HG03159 (cell line): ENCODE measurements at regions not wholly inside any gene's neighbourhood (a gene's known extent, or its start where the extent isn't known, plus 50 kb on each side); places are given as distances from the start of the nearest gene placed in this dataset.
"Not testable (repeated sequence)": the region's sequence is repeated elsewhere in the genome, so short reads cannot be mapped to it uniquely, and the experiment has no call there.

ENCODE experiments used
- ATAC-seq: cut with Tn5 transposase; IDR thresholded peaks from one replicate; pipeline ENCODE4 v1.9.1; 2021; ENCODE audit warnings: mild to moderate bottlenecking, moderate library complexity; ENCODE audit not compliant: unreplicated experiment

DNA sequence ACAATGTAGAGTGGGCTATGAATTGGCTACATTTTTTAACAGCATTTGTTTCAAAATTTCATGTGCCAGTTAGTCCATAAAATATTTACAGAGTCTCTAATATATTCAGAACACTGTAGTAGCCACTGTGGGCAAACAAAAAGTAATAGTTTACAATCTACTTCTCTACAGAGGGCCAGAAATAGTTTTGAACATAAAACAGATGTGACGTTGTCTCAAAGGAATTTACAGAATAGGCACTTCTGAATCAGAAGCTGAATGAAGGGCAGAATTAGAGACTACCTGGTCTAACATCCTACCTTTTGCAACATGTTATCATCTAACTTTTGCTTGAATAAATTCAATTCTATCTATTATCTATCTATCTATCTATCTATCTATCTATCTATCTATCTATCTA, 811.9 kb upstream of the EPHA5 start:
- ATAC-seq = no peak

DNA sequence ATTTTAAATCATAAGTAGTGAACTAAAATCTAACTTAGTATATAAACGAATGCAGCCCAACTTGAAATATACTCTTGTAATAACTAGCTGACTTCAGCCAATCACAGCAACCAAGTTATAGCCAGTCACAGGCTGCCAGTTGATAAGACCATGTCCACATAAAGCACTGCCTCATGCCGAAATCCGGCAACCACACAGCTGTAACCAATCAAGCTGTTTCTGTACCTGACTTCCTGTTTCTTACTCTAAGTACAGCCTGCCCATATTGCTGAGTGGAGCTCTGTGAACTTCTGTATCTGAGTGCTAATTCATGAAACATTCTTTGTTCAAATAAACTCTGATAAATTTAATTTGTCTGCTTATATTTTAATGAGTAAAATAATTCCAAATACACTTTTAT, 805.3 kb upstream of the EPHA5 start:
- no peak for ATAC-seq

DNA sequence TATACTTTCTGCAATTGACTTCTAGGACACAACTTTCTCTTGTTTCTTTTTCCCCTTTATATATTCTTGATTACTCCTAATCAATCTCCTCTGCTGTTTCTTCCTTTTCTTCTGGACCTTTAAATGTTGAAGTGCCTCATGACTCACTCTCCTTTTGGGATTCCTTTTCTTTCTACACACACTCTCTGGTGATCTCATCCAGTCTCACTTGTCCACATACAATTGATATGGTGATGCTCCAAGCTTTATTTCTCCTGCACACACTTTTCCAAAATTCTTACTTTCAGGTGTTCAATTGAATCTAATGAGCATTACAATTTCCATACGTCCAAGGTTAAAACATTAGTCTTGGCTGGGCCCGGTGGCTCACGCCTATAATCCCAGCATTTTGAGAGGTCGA, 794.8 kb upstream of the EPHA5 start:
- ATAC-seq = no peak

DNA sequence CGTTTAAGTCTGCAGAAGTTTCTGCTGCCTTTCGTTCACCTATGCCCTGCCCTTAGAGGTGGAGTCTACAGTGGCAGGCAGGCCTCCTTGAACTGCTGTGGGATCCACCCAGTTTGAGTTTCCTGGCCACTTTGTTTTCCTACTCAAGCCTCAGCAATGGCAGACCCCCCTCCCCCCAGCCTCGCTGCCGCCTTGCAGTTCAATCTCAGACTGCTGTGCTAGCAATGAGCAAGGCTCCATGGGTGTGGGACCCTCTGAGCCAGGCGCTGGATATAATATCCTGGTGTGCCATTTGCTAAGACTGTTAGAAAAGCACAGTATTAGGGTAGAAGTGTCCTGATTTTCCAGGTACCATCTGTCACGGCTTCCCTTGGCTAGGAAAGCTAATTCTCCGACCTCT, 792.6 kb upstream of the EPHA5 start:
- not testable (repeated sequence) for ATAC-seq

DNA sequence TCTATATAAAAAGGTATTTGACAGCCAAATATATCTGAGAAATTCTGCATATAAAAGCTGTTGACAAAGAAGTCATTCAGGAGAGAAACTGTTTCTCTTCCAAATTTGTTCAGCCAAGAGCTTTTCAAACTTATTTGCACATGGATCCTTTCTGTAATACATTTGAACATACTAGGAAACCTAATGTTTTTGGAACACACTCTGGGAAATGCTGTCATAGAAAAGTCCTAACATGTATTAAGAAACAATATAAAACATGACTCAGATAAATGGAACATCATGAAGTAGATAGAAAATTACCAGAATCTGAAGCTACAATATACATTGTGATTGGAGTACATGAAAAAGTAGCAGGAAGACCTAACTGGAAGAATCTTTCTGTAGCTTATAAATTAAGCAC, 781.5 kb upstream of the EPHA5 start:
- no peak for ATAC-seq

DNA sequence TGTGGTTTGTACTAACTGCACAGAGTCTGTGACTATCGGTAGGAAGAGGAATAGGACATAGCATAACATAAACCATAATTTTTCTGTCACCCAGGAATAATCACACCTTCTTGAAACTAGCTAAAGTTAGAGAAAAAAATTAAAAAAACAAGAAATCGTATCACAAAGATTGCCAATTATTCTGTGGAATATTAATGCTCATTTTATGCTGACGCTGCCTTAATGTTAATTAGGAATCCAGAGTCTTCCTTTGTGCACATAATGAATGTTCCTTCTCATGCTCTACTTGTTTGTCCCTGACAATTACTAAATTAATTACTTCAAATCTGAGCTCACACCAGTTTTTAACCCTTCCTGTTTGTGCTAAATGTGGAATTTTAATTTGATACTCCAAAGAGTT, 772.7 kb upstream of the EPHA5 start:
- no peak for ATAC-seq

DNA sequence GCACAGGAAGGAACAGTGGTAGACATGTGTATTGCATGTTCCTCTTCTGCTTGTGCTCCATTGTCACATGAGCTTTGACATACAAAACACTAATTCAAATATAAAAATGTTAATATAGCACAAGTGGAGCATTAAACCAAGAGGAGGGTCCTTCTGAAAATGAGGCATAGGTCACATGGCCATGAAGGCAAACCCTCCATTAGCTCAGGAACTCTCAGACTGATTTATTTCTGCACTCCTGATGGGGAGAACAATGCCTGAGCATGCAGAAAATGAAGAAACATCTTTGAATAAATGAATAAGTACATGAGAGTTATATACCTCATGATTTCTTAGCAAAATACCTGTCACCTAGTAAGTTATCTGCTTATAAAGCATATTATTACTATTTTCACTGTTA, 769.2 kb upstream of the EPHA5 start:
- ATAC-seq = no peak

DNA sequence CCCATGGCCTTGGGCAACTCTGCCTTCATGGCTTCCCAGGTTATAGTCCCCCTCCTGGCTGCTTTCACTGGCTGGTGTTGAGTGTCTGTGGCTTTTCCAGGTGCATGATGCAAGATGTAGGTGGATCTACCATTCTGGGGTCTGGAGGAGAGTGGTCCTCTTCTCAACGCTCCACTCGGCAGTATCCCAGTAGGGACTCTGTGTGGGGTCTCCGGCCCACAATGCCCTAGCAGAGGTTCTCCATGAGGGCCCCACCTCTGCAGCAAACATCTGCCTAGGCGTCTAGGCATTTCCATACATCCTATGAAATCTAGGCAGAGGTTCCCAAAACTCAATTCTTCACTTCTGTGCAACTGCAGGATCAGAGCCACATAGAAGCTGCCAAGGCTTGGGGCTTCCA, 763.4 kb upstream of the EPHA5 start:
- no peak for ATAC-seq

DNA sequence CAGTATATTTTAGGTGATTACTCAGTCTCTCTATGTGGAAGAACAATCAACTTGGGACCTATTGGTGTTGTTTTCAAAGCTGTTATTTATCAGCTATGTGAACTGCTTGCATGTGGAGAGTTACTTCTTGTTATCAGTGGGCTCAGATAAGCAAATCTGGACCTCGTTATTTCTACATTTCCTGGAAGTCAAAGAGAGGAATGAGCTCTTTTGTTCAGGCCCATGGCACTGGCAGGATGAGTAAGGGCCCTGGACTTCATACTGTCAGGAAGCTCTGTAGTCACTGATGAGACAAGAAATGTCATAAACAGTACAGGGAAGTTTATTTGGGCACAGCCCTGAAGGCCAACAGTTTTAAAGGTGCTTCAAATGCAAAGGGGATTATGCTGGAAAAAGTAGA, 760.6 kb upstream of the EPHA5 start:
- no peak for ATAC-seq

DNA sequence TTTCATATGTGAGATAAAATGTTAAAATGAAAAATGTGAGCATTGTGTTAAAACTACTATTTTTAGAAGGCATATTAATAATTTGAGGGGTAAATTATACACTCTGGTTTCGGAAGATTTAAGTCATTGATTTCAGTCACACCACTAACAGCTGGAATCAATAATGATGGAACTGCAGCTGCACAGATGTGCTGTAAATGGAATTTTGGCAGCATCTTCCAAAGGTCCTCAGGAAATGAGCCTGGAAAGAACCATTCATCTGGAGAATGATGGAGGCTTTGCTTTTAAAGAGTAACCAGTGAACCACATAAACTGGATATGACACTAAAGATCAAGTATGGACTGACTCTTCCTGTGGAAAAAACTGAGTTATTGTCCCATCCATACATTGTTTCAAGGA, 759.0 kb upstream of the EPHA5 start:
- ATAC-seq = no peak

DNA sequence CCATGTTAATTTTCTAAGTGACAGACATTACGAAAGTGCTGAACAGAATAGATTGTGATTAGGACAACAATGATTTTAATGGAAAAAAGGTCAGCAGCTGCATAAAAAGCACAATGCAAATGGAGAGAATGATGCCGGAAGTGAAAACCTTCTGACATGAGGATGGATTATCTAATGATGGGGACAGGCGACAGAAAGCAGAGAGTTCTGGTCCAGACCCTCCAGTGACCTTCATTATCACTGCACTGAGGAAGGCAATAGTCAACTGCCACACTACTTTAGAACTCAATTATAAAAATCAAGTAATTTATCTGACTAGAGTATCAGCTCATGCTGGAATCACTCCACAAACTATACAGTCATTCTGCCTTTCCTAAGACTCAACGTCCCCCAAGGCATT, 746.1 kb upstream of the EPHA5 start:
- no peak for ATAC-seq

DNA sequence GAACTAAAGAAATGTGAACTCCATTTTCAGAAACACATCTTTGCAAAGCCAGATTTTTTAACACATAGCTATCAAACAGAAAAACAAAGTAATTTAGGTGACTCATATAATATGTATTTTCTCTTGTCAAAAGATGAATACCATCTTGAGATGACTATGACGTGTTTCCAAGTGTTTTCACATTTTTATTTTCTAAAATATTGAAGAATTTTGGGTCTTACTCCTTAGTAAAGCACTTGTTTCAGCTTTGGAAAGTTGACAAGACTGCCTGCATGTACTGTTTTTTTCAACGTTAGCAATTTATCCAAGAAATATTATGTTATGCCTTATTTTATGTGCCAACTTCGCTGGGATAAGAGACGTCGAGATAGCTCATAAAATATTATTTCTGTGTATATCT, 733.9 kb upstream of the EPHA5 start:
- no peak for ATAC-seq

DNA sequence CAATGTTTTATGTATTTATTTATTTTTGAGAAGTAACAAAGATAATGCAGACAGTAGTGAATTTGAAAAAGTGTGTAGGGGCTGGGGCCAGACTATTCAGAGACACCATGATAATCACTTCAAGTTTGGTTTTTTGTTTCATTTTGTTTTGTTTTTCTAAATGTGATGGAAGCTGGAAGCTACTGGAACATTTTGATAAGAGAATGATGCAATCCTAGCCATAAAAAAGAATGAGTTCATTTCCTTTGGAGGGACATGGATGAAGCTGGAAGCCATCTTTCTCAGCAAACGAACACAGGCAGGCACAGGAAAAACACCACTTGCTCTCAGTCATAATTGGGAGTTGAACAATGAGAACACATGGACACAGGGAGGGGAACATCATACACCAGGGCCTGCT, 706.6 kb upstream of the EPHA5 start:
- ATAC-seq = no peak

DNA sequence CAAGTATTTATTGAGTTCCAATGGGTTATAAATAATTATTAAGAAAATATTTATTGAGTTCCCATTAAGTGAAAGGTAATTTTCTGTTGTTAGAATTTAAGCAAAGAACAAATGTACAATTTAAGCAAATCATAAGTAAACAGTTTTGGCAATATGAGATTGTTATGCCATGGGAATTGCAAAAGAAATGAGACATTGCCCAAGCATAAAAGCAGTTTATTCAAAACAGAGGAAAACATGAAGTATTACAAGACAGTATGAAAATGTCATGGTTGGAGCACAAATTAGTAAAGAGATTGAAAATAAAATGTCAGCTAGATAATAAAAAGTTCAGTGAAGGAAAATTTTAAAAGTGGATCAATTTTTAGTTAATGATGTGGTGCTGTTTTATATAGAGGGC, 706.1 kb upstream of the EPHA5 start:
- no peak for ATAC-seq

DNA sequence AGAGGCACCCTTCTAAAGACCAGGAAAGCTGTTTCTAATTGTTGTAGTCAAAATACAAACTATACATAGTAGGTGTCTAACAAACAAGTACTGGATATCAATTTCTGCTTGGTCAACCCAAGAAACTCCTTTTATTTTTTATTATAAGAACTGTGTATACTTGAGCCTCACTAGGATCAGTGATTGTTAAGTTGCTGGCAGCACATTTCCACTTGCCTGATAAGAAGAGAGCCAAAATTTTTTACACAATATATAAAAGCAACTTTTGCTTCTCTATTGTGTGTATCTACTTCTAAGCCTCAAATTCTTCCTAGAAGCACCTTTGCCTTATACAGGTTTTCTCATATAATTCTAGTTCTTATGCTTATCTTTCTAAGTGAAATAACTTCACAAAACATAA, 703.0 kb upstream of the EPHA5 start:
- ATAC-seq = no peak

DNA sequence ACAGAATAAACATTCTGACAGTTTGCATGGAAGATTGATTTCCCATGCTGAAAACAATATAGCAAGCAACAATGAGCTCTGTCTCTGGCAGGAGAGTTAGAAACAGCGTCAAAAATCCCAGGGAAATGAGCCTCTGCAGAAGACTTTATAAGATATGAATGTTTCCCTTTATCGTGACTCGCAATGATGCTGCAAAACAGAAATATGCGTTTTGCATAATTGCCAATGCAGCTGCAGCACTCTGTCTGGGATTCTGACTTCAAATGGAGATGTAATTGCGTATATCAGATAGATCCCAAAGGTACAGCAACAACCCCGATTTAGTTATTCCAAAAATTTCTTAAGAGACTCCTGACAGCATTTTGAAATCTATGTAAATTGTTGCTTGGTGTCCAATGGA, 702.4 kb upstream of the EPHA5 start:
- ATAC-seq = no peak

DNA sequence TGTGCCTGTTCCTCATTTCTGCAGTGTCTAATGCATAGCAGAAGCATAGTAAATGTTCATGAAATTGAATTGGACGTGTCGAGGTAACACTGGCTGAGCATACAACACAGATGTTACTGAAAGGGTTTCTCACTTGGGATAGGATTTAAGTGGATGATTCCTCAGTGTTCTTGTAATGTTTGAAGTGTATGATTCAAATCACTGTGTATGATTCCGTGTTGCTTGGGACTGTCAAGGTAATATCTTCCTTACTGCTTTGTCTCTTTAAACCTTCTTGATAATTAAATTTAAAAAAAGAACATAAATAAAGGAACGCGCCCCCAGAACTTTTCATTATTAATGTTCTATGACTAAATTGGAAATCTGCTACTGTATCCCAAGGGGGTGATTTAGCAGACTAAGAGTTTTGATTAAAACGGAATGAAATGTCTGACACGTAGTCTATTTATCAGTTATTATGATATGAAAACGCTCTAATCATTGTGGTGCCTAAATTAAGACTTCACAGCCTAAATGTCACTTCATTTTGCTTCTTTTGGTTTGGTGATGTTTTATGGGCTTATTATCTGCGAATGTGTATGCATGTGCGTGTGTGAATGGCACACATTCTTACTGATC, 696.9 kb upstream of the EPHA5 start:
- ATAC-seq = no peak

DNA sequence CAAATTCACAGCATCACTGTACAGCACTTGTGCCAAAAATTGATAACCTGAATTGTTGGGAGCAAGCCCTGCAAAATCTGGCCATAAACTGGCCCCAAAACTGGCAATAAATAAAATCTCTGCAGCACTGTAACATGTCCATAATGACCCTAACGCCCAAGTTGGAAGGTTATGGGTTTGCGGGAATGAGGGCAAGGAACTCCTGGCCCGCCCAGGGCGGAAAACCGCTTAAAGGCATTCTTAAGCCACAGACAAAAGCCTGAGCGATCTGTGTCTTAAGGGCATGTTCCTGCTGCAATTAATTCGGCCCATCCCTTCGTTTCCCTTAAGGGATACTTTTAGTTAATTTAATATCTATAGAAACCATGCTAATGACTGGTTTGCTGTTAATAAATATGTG, 690.1 kb upstream of the EPHA5 start:
- not testable (repeated sequence) for ATAC-seq

DNA sequence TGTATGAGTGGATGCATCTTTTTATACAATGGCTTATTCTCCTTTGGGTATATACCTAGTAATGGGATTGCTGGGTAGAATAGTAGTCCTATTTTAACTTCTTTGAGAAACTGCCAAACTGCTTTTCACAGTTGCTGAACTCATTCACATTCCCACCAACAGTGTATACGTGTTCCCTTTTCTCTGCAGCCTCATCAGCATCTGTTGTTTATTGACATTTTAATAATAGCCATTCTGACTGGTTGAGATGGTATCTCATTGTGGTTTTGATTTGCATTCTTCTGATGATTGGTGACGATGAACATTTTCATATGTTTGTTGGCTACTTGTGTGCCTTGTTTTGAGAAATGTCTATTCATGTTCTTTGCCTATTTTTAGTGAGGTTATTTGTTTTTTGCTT, 687.0 kb upstream of the EPHA5 start:
- ATAC-seq = no peak

DNA sequence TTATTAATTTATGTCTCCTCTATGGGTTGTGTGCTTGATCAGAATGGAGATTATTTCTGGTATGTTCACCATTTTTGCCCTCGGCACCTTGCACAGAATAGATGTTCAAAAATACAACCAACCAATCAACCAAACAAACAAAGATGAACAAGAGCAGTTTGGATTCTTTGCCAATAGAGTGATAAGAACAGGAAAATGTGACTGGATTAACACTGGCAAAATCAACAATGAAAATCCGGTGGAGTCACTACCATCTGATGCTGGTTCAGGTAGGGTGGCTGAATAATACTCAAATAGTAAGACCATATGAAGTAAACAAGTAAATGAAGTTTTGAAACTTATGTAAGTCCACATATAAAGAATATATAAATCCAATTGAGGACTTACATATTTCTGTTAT, 685.0 kb upstream of the EPHA5 start:
- no peak for ATAC-seq

DNA sequence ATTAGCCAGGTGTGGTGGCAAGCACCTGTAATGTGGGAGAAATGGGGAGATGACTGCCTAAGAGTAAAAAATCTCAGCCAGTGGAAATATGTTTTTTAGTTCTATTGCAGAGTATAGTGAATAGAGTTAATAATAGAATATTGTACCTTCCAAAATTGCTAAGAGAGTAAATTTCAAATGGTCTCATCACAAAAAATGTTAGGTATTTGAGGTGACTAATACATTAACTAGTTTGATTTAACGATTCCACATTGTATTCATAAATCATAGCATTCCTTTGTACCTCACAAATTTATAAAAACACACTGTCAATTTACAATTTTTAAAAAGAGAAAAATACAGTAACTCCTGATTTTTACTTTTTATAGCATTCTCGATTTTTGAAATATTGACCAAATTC, 681.5 kb upstream of the EPHA5 start:
- no peak for ATAC-seq

DNA sequence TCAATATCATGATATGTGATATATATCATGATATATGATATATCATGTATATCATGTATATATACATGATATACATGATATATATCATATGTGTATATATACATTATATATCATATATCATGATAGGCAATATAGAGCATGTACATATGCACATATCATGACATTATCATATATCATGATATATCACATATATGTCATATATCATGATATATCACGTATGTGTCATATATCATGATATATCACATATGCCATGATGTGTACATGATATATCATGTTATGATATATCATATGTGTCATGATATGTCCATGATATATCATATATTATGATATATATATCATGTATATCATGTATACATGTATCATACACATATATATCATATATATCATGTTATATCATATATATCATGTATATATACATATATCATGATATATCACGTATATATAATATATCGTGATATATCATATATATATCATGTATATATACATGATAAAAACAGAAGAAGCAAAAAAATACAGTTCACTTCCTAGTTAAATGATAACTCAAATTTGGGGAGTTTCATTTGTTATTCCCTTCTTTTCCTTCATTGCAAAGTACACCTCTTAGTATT, 670.1 kb upstream of the EPHA5 start:
- no peak for ATAC-seq

DNA sequence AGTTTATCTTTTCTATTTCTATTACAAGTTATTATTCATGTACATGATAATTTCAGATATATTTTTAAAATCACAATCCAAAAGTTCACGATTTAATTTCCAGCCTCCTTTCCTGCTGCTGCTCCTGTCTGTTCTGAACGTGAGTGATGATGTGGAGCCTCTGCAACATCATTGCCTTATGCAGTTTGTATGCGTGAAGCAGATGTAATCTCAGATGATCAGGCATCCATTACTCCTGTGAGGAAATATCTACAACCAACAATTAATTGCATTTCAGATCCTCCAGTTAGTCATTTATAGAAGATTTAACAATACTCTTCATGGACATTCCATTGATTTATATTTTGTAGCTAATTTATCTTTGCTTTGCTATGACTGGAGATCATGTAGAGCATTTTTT, 668.7 kb upstream of the EPHA5 start:
- no peak for ATAC-seq
